HG03095 (cell line): ENCODE measurements at regions not wholly inside any gene's neighbourhood (a gene's known extent, or its start where the extent isn't known, plus 50 kb on each side); places are given as distances from the start of the nearest gene placed in this dataset.

Source experiments
- ATAC-seq: cut with Tn5 transposase; IDR thresholded peaks from one replicate; pipeline ENCODE4 v1.9.1; 2021; ENCODE audit warnings: moderate library complexity; ENCODE audit not compliant: unreplicated experiment

- ATAC-seq = no peak
Observed at GRCh38 chr12:90428881-90429280, 526.1 kb downstream of the CCER1 start.

DNA sequence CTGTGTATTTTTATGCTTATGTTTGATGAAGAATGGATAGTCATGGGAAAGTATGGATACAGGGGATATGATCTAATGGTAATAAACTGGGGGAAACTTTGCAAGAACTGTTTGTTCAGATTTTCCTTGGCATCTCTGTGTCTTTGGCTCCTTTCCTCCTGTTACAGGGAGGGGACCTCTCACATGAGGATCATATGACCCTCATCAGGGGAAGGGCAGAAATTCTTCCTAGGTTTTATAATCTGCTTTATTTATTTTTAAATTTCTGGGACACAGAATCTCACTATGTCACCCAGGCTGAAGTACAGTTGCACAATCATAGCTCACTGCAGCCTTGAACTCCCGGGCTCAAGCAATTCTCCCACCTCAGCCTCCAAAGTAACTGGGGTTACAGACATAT lies 526.5 kb downstream of the CCER1 start:
- ATAC-seq = no peak

- no peak for ATAC-seq
Observed at GRCh38 chr12:90423965-90424364, 531.0 kb downstream of the CCER1 start.

GRCh38 chr12:90410962-90411361 lies 544.0 kb downstream of the CCER1 start:
- no peak for ATAC-seq

- ATAC-seq = no peak
Observed at GRCh38 chr12:90407841-90408240, 547.1 kb downstream of the CCER1 start.

DNA sequence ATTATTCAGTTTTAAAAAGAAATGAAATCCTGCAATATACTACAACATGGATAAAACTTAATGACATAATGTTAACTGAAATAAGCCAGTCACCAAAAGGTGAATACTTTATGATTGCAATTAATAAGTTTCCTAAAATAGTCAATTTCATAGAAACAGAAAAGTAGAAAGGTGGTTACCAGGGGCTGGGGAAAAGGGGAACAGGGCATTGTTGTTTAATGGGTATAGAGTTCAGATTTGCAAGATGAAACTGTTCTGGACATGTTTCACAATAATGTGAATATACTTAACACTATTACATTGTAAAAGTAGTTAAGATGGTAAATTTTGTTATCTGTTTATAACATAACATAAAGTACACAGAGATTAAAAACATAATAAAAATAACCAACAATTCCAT lies 550.9 kb downstream of the CCER1 start:
- ATAC-seq = no peak

DNA sequence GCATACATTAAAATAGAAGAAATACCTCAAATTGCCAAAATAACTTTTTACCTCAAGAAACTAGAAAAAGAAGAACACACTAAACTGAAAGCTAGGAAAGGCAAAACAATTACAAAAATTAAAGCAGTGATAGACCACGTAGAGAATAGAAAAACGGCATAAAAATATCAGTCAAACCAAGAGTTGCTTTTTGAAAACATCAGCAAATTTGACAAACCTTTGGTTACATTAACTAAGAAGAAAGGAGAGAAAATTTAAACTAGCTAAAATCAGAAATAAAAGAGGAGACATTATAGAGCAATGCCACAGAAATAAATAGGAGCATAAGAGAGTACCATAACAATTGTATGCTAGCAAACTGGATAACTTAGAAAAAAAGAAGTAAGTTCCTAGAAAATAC lies 553.8 kb downstream of the CCER1 start:
- ATAC-seq = no peak

GRCh38 chr12:90399357-90399756 lies 555.6 kb downstream of the CCER1 start:
- ATAC-seq = no peak

DNA sequence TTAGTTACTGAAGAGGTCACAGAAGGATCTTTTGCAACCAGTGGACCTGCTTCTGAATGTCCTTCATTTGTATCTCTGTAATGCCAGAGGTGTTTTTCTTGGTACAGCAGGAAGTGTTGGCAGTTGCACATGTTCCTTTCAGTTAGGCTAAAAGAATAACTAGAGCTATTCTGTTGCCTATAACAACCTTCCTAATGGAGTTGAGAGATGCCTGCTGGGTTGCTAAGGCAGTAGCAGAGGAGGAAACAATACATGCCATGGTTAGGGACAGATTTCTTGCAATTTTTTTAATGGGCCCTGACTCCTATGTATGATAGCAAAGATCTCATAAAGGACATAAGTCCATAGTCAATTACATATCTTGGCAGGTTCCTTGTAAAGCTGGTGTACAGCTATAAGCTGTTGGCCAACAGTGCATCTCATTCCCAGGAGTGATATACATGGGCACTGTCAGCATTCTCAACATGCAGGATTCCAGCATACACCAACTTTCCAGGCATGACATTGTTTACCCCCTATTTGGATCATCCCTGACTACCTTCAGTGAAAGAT lies 556.6 kb downstream of the CCER1 start:
- ATAC-seq = no peak

DNA sequence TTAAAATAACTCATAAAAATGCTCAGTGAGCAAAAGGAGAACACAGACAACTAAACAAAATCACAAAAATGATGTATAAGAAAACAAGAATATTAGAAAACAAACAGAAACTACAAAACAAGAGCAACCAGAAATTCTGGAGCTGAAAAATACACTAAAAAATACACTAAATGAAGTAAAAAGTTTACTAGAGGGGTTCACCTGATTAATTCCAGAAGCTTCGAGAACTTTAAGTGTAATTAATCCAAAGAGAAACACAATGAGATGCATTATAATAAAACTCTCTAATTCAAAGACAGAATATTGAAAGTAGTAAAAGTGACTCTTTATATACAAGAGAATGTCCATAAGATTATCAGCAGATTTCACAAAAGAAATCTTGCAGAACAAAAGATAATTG lies 558.4 kb downstream of the CCER1 start:
- no peak for ATAC-seq

DNA sequence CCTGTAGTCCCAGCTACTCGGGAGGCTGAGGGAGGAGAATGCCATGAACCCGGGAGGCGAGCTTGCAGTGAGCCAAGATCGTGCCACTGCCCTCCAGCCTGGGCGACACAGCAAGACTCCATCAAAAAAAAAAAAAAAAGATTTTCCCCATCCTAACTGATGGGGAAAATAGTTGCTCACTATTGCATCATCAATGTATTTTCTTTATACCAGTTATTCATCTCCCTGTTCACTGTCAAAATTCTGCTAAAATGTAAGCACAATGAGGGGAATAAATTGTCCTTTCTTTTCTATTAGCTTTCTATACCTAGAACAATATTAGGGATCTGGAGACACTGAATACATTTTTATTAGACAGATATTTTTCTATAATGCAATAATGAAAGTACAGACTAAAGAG lies 561.3 kb downstream of the CCER1 start:
- ATAC-seq = no peak

DNA sequence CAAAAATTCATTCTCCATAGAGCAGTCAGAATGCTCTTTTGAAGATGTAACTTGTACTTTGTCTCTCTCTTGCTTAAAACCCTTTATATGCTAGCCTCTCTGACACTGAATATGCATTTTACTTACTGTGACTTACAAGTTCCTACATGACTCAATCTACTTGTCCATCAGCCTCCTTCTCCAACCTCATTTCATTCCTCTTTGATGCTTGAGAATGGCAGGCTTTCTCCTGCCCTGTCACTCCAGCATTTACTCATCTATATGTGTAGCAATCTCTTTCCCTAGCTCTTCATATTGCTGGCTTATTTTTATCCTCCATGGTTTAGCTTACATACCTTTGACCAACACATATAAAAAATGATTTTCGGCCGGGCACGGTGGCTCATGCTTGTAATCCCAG lies 561.9 kb downstream of the CCER1 start:
- no peak for ATAC-seq

- ATAC-seq = no peak
Observed at GRCh38 chr12:90390947-90391346, 564.0 kb downstream of the CCER1 start.

DNA sequence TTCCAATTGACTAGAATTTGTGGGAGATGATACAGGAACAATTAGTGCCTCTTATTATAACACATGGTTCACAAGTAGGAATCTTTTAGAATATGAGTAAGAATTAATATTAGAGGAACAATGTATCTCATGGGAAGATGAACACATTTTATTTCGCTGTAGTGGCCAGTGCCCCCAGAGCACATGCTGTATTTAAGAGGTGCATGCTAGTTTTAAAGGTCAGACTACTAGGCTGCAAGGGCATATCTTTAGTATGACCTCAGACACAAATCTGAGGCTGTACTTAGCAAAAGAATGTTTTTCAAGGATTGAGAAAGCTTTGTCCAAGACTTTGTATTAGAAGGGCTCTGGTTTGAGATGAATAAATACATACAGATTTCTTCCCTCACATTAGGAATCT lies 586.9 kb downstream of the CCER1 start:
- no peak for ATAC-seq

- ATAC-seq = no peak
Observed at GRCh38 chr12:90366286-90366685, 588.7 kb downstream of the CCER1 start.

DNA sequence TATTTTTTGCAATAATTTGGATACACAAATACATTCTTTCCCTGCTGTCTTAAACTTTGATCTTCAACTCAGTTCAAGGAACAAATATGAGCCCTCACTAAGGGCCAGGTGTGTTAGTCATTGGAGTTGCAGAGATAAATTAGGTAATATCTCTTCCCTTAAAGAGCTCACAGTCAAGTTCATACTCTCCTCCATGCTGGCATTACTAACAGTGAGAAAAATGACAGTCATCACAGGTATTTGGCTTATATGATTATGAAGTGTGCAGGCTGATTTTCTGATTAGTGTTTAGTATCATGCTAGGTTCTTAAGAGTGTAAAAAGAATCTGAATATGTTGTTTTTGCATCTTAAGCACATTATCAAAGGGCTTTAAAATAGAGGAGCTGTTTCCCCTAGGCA lies 594.7 kb downstream of the CCER1 start:
- no peak for ATAC-seq

GRCh38 chr12:90355711-90356355 lies 599.1 kb downstream of the CCER1 start:
- ATAC-seq = no peak

DNA sequence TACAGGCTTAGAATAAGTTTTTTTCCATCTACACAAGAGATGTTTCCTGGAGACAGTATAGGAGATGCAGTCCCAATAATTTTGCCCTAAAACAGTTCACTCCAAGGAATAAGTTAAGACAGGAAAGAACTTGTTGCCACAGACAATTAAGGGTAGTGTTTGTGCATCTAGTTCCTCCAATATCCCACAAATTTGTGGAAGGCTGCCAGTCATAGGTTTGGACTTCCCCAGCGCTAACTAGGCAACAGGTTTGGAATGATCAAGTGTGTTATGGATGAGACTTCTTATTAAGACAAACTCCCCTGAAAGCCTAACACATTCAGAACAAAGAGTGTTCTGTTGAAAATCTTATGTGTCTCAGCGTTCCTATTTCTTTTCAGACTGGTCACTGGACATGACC lies 611.0 kb downstream of the CCER1 start:
- ATAC-seq = no peak

- ATAC-seq = no peak
Observed at GRCh38 chr12:90342081-90342480, 612.9 kb downstream of the CCER1 start.

DNA sequence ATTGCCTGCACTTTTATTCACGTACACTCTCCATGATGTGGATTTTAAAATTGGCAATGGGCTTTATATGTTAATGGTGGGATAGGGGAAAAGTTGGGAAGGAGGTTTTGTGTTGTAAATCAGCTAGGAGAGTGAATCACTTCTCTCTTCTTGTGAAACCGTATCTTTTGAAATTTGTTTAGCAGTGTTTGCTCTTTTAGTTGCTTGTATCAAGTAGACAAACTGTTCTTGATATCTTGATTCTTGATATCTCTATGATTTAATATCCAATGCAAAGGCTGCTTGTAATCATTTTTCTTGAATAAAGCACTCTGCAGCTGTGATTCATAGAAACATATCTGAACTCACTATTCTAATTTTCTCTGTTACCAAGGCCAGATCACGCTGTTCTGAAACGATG lies 615.1 kb downstream of the CCER1 start:
- no peak for ATAC-seq

DNA sequence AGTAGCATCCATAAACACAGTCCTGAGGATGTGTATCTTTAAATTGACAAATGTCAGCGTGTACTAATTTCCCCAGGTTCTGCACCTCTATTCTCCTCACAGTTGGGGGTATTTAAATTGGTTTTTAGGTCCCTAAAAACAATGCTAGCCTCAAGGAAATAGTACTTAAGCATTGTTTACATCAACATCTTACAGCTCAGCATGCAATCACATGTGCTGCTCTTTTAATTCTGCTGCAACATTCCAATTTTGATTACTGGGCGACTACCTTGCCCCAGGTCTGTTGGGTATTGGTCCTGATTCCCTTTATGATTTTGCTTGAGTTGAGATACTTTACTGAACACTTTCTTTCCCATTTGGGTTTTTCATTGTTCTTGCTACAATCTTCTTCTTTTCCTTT lies 616.6 kb downstream of the CCER1 start:
- no peak for ATAC-seq

- ATAC-seq = no peak
Observed at GRCh38 chr12:90337018-90337417, 618.0 kb downstream of the CCER1 start.

- ATAC-seq = no peak
Observed at GRCh38 chr12:90335566-90335965, 619.4 kb downstream of the CCER1 start.
